ENCODE measurements at regions not wholly inside any gene's neighbourhood (a gene's known extent, or its start where the extent isn't known, plus 50 kb on each side); places are given as distances from the start of the nearest gene placed in this dataset.

GRCh38 chr13:40158218-40158617 is 502.8 kb downstream of the COG6 start:
- H3K4me1 ChIP-seq (ENCODE audit: control insufficient read depth in 1 of 2, insufficient read depth in 2 of 2, low read length in 2 of 2) = no peaks in the 10 kb centered on the region
- no peak overlapping the region for H2AFZ ChIP-seq (ENCODE audit: insufficient read depth, low read depth, low read length, poor library complexity, severe bottlenecking)
- no peaks in the 10 kb centered on the region for H3K27me3 ChIP-seq (ENCODE audit: control insufficient read depth in 2 of 2, insufficient read depth in 2 of 2, low read length in 2 of 2)
- no peaks in the 10 kb centered on the region for H3K79me2 ChIP-seq (ENCODE audit: insufficient read depth, low read length)
- no peak overlapping the region for H3K9ac ChIP-seq (ENCODE audit: insufficient read depth, low read length, poor library complexity, severe bottlenecking)
- Mint-ChIP-seq H3K27me3 (ENCODE audit: low read depth in 3 of 3) (peaks cover 2 to 4% (median 3%) of the 10 kb centered on the region in 3 donors), H3K4me3 (no peak overlapping the region), H3K9me3 (peaks cover 0 to 4% (median 0%) of the 10 kb centered on the region in 7 donors), H3K36me3 (no peaks in the 10 kb centered on the region), H3K4me1 (no peaks in the 10 kb centered on the region), H3K27ac (no peak overlapping the region)
- H3K4me3 ChIP-seq (replicated peaks in 1 of 3; ENCODE audit: low read depth in 2 of 3, low read length in 3 of 3) = no peak overlapping the region
- no peaks in the 10 kb centered on the region for H3K9me3 ChIP-seq (replicated peaks in 1 of 2; ENCODE audit: control insufficient read depth in 1 of 2, insufficient read depth in 1 of 2, low read length in 2 of 2)
- H3K36me3 ChIP-seq (replicated peaks in 1 of 2; ENCODE audit: control insufficient read depth in 1 of 2, insufficient read depth in 2 of 2, low read length in 2 of 2) = no peaks in the 10 kb centered on the region
- WGBS (ENCODE audit: insufficient coverage) = 27% methylated on average over 1 of the region's 1 CpG
- intact Hi-C loops (cut with micrococcal nuclease) = no loop called here
- no peak overlapping the region for H3K27ac ChIP-seq (ENCODE audit: low read depth in 1 of 2, low read length in 2 of 2)
- no peak overlapping the region for H3K4me2 ChIP-seq (replicated peaks; ENCODE audit: extremely low read depth, low read length, poor library complexity, severe bottlenecking)
- TF ChIP-seq, protein P1, sequence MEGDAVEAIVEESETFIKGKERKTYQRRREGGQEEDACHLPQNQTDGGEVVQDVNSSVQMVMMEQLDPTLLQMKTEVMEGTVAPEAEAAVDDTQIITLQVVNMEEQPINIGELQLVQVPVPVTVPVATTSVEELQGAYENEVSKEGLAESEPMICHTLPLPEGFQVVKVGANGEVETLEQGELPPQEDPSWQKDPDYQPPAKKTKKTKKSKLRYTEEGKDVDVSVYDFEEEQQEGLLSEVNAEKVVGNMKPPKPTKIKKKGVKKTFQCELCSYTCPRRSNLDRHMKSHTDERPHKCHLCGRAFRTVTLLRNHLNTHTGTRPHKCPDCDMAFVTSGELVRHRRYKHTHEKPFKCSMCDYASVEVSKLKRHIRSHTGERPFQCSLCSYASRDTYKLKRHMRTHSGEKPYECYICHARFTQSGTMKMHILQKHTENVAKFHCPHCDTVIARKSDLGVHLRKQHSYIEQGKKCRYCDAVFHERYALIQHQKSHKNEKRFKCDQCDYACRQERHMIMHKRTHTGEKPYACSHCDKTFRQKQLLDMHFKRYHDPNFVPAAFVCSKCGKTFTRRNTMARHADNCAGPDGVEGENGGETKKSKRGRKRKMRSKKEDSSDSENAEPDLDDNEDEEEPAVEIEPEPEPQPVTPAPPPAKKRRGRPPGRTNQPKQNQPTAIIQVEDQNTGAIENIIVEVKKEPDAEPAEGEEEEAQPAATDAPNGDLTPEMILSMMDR (IDR thresholded peaks at IDR 0.05) = no peak
- H4K20me1 ChIP-seq (ENCODE audit: insufficient read depth, low read length) = no peaks in the 10 kb centered on the region
- no peak for DNase-seq

- Histone ChIP-seq H3K27me3 (ENCODE audit: control insufficient read depth in 2 of 2, insufficient read depth in 2 of 2, low read length in 2 of 2) (no peaks in the 10 kb centered on the region), H3K9ac (ENCODE audit: insufficient read depth, low read length, poor library complexity, severe bottlenecking) (no peak overlapping the region), H3K79me2 (ENCODE audit: insufficient read depth, low read length) (no peaks in the 10 kb centered on the region), H3K4me1 (ENCODE audit: control insufficient read depth in 1 of 2, insufficient read depth in 2 of 2, low read length in 2 of 2) (no peaks in the 10 kb centered on the region), H2AFZ (ENCODE audit: insufficient read depth, low read depth, low read length, poor library complexity, severe bottlenecking) (no peak overlapping the region), H3K27ac (ENCODE audit: low read depth in 1 of 2, low read length in 2 of 2) (no peak overlapping the region), H3K9me3 (replicated peaks in 1 of 2; ENCODE audit: control insufficient read depth in 1 of 2, insufficient read depth in 1 of 2, low read length in 2 of 2) (no peaks in the 10 kb centered on the region), H4K20me1 (ENCODE audit: insufficient read depth, low read length) (no peaks in the 10 kb centered on the region), H3K4me3 (replicated peaks in 1 of 3; ENCODE audit: low read depth in 2 of 3, low read length in 3 of 3) (no peak overlapping the region), H3K4me2 (replicated peaks; ENCODE audit: extremely low read depth, low read length, poor library complexity, severe bottlenecking) (no peak overlapping the region), H3K36me3 (replicated peaks in 1 of 2; ENCODE audit: control insufficient read depth in 1 of 2, insufficient read depth in 2 of 2, low read length in 2 of 2) (no peaks in the 10 kb centered on the region)
- H3K4me1 Mint-ChIP-seq = no peaks in the 10 kb centered on the region
- peaks cover 2 to 4% (median 3%) of the 10 kb centered on the region in 3 donors for H3K27me3 Mint-ChIP-seq (ENCODE audit: low read depth in 3 of 3)
- WGBS (ENCODE audit: insufficient coverage) = no CpG with 5 or more reads among the region's 4 CpGs
- H3K36me3 Mint-ChIP-seq = no peaks in the 10 kb centered on the region
- peaks cover 0 to 4% (median 0%) of the 10 kb centered on the region in 7 donors for H3K9me3 Mint-ChIP-seq
- TF ChIP-seq, protein P1 (IDR thresholded peaks at IDR 0.05) = no peak
- H3K4me3 Mint-ChIP-seq = no peak overlapping the region
- DNase-seq = no peak
- intact Hi-C loops (cut with micrococcal nuclease) = no loop called here
- H3K27ac Mint-ChIP-seq = no peak overlapping the region
Observed at GRCh38 chr13:40158757-40159156, 503.3 kb downstream of the COG6 start.
